GM21619 (cell line): ENCODE measurements at regions not wholly inside any gene's neighbourhood (a gene's known extent, or its start where the extent isn't known, plus 50 kb on each side); places are given as distances from the start of the nearest gene placed in this dataset.
A peak's percentile ranks its signal among the peaks of the same experiment; 100 is the strongest.
"Not testable (repeated sequence)": the region's sequence is repeated elsewhere in the genome, so short reads cannot be mapped to it uniquely, and the experiment has no call there.

ENCODE experiments used
- ATAC-seq: cut with Tn5 transposase; IDR thresholded peaks from one replicate; pipeline ENCODE4 v1.9.1; 2021; ENCODE audit not compliant: unreplicated experiment

DNA sequence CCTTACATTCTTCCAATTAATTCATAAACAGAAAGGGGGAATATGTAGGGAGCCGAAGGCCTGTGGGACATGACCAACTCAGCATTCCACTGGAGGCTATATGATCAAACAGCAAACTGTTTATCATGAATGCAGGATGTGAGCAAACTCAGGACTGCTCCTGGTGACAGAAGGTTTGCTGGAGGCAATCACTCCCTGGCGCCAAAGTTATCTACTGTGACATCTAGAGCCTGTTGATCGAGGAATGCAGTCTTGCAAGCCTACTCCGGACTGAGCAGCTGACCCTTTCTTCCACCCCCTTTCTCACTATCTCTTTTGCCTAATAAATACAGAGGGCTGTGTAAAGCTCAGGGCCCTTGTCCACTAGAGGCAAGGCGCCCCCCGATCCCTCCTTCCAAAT is 122.0 kb upstream of the ZCCHC13 start:
- ATAC-seq, result not testable (repeated sequence)

DNA sequence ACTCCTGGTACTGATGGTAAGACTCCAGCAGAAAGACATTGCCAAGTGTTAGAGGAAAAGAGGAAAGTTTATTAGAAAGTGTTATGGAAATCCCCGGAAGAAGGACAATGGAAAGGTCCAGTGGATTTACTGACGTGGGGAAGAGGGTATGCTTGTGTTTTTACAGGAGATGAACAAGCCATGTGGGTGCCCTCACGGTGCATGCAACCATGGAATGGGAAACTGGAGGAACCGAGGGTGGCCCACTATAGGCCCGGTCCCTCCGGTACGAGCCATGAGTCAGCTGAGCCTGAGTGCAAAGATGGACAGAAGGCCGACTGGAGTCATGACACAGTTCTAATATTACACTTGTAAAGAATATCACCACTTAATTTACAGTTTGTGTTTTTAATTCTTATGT is 123.3 kb upstream of the ZCCHC13 start:
- no peak for ATAC-seq

GRCh38 chrX:74179990-74180389 is 124.0 kb upstream of the ZCCHC13 start:
- no peak for ATAC-seq

GRCh38 chrX:74179499-74179898 is 124.5 kb upstream of the ZCCHC13 start:
- no peak for ATAC-seq

DNA sequence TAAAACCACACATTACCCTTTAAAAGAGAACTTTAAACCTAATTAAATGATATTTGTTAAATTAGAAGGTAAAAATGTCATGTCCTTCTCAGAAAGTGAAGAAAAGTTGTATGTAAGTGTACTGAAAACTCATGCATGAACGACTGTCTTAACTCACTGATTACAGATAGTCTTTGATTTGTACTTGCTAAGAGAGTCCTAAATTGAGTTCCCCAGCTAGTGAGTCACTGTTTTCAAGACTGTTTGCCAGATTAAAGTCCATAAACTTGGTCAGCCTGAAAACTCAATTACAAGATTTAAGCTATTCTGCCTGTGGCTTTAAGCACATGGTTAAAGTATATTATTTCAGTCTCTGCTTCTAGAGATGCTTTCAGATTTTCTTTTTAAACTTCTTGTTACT is 124.9 kb upstream of the ZCCHC13 start:
- ATAC-seq, result no peak

DNA sequence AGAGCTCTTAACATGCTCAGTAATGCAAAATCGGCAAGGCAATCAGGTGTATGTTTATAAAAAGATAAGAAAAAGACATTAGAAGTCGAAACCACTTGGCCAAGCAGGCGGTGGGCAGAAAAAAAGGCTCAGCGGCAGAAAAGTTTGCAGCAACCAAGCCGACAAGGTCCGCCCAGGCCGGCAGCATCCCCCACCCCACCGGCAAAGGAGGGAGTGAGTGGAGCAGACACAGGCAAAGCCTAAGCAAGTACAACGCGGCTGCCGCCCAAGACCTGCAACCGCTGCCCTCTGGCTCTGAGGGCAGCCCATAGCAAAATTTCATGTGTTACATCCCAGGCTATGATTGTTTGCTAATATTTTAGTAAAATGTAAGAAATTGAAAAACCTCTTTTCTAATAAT is 125.4 kb upstream of the ZCCHC13 start:
- ATAC-seq, result no peak

GRCh38 chrX:74171465-74171864 is 132.5 kb upstream of the ZCCHC13 start:
- ATAC-seq, result no peak

DNA sequence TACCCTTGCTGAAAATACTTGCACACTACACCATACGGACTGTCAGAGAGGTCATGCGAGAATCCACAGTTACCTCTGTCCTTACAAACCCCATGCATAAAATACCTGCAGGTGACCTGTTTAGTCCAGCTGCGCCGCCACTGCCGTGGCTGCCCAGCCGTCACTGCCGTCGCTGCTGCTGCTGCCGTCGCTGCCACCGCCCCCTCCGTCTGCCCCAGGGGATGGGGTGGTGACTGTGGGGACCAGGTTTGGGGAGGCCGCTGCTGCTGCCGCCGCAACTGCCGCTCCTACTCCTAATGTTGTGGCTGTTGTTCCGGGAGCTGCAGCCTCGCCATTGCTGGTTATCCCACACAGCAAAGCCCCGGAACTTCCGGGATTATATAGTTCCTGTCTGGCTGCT is 141.8 kb upstream of the ZCCHC13 start:
- no peak for ATAC-seq

DNA sequence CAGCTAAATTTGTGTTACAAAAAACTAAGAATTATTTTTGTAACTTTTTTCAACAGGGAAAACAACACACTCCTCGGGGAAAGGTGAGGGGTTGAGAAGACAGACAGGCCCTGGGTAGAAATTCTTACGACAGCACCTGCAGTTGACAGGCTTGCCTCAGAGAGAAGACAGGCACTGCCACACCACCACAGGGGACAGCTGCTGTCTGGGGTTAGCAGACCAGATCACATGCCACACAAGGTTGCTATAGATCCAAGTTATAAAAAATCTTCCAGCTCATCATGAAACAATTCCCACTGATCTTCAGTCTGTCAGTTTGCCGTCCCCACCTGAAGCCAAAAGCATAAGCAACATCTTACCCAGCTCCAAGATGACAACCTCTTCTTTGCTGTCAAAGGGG is 143.2 kb upstream of the ZCCHC13 start:
- ATAC-seq, result no peak

GRCh38 chrX:74160358-74160757 is 143.6 kb upstream of the ZCCHC13 start:
- ATAC-seq, result no peak

- no peak for ATAC-seq
Observed at GRCh38 chrX:74147439-74147838, 156.5 kb upstream of the ZCCHC13 start.

DNA sequence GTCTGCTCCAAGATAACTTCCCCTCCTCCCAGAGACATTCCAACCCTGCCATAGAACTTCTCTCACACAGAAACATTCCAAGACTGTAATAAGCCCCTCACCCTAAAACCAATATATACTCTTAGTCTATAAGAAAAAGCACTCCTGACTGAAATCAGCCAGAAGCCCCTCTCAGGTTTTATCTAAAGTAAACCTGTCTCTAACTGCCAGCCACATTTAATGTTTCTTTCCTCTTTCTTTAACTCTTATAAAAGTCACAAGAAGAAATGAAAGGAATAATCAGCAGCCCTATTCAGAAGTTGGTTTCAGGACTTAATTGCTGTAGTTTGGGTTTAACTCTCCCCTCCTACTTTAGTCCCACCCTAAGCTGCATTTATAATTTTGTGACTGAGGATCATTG is 165.0 kb upstream of the ZCCHC13 start:
- no peak for ATAC-seq

DNA sequence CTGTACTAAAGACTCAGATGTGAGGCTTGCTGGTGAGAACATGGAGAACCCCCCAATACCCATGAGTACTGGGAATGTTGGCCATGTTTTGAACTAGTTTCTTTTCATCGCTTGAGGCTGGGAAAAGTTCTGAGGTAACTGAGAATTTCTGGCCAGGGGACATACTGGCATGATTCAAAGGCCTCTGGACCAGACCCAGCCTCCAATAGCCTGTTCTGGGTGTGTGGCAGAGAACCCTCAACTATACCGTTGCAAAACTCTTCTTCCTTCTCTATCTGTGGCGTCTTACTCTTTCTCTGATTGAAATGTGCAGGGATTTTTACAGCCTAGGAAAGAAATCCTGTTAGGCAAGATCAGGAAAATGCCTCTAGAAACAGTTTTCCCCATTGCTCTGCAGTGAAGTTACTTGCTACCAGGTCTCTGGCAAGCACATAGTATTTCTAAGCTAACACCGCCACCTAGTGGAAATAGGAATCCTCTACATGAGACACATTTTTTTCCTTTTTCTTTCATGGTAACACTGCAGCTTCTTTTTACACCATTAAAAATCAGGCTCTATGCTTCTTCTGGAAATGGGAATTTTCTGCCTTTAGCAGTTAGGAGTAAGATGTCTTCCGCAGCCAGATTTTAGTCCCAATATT is 170.7 kb upstream of the ZCCHC13 start:
- peak; percentile 65 for ATAC-seq

GRCh38 chrX:74132280-74132679 is 171.7 kb upstream of the ZCCHC13 start:
- ATAC-seq, result no peak

- ATAC-seq, result no peak
Observed at GRCh38 chrX:74119016-74119910, 184.7 kb upstream of the ZCCHC13 start.

GRCh38 chrX:74117962-74118902 is 185.7 kb upstream of the ZCCHC13 start:
- no peak for ATAC-seq

DNA sequence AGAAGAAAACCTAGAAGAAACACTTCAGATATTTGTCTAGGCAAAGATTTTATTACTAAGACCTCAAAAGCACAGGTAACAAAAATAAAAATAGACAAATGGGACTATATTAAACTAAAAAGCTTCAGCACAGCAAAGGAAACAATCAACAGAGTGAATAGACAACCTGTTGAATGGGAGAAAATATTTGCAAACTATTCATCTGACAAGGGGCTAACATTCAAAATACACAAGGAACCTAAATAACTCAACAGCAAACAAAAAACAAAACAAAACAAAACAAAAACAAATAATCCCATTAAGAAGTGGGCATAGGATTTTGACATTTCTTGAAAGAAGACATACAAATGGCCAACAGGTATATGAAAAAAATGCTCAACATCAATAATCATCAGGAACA is 192.7 kb upstream of the ZCCHC13 start:
- ATAC-seq, result no peak

- ATAC-seq, result no peak
Observed at GRCh38 chrX:74107666-74108065, 196.3 kb upstream of the ZCCHC13 start.

DNA sequence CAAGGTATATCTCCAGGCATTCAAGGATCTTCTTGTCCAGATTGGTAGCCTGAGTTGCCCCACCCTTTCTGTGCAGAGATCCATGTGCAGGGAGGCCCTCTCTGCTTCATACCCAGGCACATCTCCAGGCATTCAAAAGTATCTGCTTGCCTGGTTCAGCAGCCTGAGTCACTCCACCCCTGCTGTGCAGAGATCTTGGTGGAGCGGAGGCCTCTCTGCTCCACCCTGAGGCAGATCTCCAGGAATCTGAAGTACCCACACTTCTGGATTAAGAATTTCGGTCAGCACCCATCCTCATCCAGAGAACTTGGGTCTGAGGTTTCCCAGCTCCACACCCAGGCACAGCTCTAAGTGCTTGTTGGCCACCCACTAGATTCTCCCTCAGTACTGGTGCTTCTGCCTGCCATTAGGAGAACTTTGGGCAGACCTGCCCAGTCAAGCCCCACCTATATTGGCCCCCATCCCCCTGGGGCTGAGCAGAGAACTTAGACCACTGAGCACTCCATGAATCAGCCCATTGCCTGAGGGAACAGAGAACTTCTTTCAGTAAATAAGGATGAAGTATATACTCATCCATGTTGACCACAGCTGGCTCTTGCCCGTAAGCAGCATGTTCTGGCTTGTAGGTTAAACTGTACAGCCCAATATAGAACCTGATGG is 199.5 kb upstream of the ZCCHC13 start:
- no peak for ATAC-seq

DNA sequence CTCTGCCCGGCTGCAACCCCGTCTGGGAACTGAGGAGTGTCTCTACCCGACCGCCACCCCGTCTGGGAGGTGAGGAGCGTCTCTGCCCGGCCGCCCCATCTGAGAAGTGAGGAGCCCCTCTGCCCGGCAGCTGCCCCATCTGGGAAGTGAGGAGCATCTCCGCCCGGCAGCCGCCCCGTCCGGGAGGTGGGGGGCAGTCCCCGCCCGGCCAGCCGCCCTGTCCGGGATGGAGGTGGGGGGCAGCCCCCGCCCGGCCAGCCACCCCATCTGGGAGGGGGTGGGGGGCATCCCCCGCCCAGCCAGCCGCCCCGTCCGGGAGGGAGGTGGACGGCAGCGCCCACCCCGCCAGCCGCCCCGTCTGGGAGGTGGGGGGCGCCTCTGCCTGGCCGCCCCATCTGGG is 205.6 kb upstream of the ZCCHC13 start:
- not testable (repeated sequence) for ATAC-seq

- ATAC-seq, result no peak
Observed at GRCh38 chrX:74090049-74090448, 213.9 kb upstream of the ZCCHC13 start.
